Dedifferentiated amniotic fluid mesenchymal stem cell (primary cell): ENCODE measurements at regions not wholly inside any gene's neighbourhood (a gene's known extent, or its start where the extent isn't known, plus 50 kb on each side); places are given as distances from the start of the nearest gene placed in this dataset.
"Not testable (repeated sequence)": the region's sequence is repeated elsewhere in the genome, so short reads cannot be mapped to it uniquely, and the experiment has no call there.

Experiments
- DNase-seq: peaks from one replicate; pipeline ENCODE4 v3.0.0-alpha.2; 2016; ENCODE audit errors: extremely low spot score

DNA sequence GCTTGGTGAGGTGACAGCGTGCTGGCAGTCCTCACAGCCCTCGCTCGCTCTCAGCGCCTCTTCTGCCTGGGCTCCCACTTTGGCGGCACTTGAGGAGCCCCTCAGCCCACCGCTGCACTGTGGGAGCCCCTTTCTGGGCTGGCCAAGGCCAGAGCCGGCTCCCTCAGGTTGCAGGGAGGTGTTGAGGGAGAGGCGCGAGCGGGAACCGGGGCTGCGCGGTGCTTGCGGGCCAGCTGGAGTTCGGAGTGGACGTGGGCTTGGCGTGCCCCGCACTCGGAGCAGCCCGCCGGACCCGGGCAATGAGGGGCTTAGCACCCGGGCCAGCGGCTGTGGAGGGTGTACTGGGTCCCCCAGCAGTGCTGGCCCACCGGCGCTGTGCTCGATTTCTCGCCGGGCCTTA, 134.2 kb upstream of the BASP1 start:
- not testable (repeated sequence) for DNase-seq

- no peak for DNase-seq
Measured at GRCh38 chr5:17087035-17087434, 130.4 kb upstream of the BASP1 start.

GRCh38 chr5:17088051-17088450, 129.4 kb upstream of the BASP1 start:
- no peak for DNase-seq

- DNase-seq, result no peak
Measured at GRCh38 chr5:17089001-17089400, 128.4 kb upstream of the BASP1 start.

DNA sequence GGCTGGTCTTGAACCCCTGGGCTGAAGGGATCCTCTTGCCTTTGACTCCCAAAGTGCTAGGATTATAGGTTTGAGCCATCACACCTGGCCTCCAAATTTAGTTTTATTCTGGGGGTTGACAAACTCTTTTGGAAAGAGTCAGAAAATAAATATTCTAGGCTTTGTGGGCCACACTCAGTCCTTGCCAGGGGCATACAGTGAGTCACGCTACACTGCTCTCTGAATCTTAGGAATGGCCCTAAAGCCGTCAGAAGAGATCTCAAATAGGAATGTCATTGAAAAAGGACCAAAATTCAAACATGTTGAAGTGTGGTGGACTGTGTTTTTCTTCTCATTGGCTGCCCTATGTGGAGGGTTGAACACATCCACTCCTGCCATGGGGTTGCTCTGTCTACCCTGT, 127.7 kb upstream of the BASP1 start:
- peak; percentile 34 for DNase-seq

GRCh38 chr5:17090839-17091238, 126.6 kb upstream of the BASP1 start:
- no peak for DNase-seq

DNA sequence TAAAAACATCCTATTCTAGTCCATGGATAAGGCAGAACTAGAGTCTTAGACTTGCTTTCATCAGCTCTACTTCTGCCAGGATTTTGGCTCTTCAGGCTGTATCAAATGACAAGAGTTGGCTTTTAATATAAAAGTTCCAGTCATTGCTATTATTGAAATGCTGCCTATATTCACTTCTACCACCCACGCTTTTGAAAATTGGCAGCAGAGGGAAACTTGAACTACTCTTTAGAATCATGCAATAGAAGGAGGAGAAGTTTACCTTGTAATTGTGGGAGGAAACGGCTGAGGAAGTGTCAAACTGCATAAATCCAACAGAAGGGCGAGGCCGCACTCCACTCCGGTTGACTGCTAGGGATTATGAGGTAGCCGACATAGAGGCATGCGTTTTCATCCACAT, 122.6 kb upstream of the BASP1 start:
- DNase-seq, result peak; percentile 71

GRCh38 chr5:17096952-17097695, 120.3 kb upstream of the BASP1 start:
- DNase-seq, result no peak

DNA sequence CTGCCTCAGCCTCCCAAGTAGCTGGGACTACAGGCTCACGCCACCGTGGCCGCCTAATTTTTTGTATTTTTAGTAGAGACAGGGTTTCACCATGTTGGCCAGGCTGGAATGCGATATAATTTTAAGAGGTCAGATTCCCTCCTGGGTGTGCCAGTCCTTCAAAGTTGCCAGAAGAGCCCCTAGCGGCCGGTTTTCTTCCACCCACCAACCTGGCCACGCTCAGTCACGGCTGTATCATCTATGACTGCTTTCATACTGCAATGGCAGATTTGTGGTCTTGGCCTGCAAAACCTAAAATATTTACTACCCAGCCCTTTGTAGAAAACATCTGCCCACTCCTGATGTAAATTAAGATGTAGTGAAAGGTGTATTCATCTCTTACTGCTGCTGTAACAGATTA, 117.5 kb upstream of the BASP1 start:
- DNase-seq, result no peak

GRCh38 chr5:17103461-17103860, 114.0 kb upstream of the BASP1 start:
- DNase-seq, result no peak

- DNase-seq, result peak; percentile 82
Measured at GRCh38 chr5:17105744-17106418, 111.5 kb upstream of the BASP1 start.

GRCh38 chr5:17106521-17106920, 110.9 kb upstream of the BASP1 start:
- DNase-seq, result no peak

DNA sequence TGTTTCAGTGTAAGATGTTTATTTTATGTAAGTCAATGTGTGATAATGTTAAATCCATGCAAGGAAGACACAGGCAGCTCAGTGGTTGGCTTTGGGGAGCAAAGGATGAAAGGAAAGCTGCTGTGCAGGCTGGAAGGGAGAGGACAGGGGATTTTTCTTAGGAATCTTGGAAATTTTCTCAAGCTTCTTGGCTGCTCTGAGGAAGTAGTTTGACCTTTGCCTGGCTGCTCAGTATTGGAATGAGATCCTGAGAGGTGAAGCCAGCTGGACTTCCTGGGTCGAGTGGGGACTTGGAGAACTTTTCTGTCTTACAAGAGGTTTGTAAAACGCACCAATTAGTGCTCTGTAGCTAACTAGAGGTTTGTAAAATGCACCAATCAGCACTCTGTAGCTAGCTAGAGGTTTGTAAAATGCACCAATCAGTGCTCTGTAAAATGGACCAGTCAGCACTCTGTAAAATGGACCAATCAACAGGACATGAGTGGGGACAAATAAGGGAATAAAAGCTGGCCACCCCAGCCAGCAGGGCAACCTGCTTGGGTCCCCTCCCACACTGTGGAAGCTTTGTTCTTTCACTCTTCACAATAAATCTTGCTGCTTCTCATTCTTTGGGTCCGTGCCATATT, 105.2 kb upstream of the BASP1 start:
- not testable (repeated sequence) for DNase-seq

GRCh38 chr5:17113174-17113958, 104.1 kb upstream of the BASP1 start:
- peak; percentile 66 for DNase-seq

GRCh38 chr5:17114233-17114632, 103.2 kb upstream of the BASP1 start:
- DNase-seq, result no peak

DNA sequence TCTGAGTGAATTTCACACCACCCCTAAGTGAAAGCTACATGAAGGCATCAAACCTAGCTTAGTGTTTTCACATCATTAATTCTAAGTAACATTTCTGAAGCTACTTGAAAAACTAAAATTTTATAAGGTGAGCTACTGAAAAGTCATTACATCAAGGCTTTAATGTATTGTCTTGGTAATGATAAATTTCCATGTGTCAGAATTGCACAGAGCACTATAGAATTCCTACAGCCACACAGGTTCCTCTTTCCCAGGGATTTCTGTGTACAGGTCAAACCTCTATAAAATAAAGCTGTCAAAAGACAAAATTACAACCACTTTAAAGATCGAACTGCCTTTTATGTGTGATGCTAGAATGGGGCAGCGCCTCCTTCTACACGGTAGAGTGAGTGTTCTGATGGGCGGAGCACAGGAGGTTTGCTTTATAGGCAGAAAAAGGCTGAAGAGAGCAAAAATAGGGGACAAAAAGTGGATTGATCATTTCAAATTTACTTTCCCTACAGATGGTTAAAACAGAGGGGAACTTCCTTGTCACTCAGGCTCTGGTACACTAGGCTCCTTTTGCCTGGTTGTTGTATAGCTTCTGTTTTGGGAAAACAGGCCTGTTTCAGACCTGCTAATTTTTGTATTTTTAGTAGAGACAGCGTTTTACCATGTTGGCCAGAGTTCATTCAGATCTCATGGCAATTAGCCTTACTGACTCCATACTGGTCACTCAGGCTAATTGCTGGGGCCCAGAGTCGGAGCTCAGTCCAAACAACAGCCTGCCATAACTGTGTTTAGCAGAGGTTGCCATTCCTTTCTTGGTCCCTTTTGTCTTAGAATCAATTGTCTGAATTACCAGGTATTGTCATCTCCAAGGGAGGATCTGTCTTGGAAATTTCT, 102.5 kb upstream of the BASP1 start:
- DNase-seq, result no peak

GRCh38 chr5:17115855-17116254, 101.6 kb upstream of the BASP1 start:
- no peak for DNase-seq

DNA sequence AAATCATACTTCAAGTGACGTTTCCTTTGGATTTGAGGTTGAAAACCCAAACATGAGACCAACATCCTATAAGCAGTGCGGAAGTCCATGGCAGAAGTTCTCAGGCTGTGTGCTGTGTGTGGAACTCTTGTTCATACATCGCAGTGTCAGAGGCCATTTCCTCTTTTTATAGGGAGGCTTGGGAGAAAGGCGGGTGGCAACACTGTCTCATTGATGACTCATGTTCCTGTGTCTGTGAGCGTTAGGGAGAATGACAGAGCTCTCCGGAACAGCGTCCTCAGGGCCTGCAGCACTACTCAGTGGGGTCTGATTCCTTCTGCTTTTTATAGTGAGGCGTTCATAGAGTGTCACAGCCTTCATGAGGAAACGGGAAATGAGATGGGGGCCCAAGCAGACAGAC, 98.8 kb upstream of the BASP1 start:
- DNase-seq, result peak; percentile 75

DNA sequence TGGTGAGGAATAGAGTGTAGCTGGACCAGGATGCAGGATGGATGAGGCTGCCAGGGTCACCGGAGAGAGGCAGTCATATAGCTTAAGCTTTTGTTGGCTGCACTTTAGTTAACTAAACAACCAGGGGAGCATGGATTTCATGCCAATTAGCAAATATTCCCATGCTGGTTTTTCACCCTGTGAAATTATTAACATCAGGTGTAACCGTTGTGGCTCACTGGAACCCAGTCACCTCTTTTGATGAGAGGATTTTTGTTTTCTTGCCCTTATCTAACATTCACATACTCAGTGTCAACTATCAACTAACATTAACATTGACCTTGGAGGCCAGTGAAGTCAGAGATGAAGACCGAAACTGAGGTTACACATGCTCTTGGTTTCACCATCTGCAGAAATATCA, 97.2 kb upstream of the BASP1 start:
- DNase-seq, result no peak

GRCh38 chr5:17121776-17122175, 95.7 kb upstream of the BASP1 start:
- no peak for DNase-seq

DNA sequence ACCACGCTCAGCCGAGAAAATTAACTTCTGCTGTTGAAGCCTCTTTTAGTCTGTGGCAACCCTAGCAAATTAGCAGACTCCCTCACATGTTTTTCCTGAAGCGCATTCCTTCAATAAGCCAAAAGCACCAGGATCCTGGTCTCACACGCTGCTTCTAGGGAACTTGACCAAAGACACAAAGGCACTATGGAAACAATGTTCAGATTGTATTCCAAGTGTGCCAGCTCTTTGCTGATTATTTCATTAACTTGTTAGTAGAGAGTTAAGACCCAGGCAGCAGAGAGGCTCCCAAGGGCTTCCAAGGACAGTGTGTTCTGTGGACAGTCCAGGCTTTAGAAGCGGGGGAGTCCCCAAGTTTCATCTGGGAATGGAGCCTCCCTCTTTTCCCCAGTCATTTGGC, 94.4 kb upstream of the BASP1 start:
- DNase-seq, result no peak
